Stimulated activated CD4-positive, alpha-beta T cell treated with anti-CD3 and anti-CD28 coated beads, Interleukin-4, amount 100 ng/mL, for 4 hours (primary cell): ENCODE measurements at regions not wholly inside any gene's neighbourhood (a gene's known extent, or its start where the extent isn't known, plus 50 kb on each side); places are given as distances from the start of the nearest gene placed in this dataset.
"Not testable (repeated sequence)": the region's sequence is repeated elsewhere in the genome, so short reads cannot be mapped to it uniquely, and the experiment has no call there.

Experiments used
- DNase-seq, 2 experiments: peaks; one replicate each; pipeline ENCODE4 v3.0.0-alpha.2; 2020

DNA sequence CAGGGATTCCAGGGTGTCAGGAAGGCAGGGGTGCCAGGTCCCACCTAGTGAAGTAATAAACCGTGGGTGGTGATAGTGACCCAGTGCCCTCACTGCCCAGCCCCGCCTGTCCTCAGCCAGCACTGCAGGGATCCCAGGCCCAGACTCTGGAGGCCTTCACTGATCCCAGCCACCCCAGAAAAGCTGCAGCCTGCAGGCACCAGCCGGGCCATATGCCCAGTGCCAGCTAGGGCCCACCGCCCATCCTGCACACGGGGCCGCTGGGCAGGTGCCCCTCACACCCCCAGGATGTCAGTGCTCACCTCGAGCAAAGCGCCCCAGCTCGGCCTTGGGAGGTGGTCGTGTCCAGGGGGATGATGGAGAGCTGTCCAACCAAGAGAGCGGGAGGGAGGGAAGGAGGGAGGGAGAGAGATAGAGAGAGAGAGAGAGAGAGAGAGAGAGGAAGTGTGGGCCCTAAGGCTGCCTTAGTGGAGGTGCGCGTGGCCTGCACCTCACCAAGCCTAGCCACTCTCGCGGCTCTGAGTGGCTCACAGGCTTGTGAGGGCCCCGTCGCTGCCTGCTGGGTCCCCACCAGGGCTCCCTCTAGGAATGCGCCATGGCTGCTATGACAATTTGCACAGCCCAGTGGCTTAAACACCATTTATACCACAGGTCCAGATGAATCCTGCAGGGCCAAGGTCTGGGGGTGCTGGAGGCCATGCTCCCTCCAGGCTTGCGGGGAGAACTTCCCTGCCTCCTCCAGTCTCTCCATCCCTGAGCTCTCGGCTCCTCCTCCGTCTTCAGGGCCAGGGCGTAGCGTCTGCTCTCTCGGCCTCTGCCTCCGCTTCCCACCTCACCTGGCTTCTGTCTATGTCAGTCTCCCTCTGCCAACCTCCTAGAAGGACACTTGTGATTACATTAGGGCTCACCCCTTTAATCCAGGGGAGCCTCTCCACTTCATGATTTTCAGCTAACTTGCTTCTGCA, 401.0 kb downstream of the TMEM121 start:
- DNase-seq: no peak

DNA sequence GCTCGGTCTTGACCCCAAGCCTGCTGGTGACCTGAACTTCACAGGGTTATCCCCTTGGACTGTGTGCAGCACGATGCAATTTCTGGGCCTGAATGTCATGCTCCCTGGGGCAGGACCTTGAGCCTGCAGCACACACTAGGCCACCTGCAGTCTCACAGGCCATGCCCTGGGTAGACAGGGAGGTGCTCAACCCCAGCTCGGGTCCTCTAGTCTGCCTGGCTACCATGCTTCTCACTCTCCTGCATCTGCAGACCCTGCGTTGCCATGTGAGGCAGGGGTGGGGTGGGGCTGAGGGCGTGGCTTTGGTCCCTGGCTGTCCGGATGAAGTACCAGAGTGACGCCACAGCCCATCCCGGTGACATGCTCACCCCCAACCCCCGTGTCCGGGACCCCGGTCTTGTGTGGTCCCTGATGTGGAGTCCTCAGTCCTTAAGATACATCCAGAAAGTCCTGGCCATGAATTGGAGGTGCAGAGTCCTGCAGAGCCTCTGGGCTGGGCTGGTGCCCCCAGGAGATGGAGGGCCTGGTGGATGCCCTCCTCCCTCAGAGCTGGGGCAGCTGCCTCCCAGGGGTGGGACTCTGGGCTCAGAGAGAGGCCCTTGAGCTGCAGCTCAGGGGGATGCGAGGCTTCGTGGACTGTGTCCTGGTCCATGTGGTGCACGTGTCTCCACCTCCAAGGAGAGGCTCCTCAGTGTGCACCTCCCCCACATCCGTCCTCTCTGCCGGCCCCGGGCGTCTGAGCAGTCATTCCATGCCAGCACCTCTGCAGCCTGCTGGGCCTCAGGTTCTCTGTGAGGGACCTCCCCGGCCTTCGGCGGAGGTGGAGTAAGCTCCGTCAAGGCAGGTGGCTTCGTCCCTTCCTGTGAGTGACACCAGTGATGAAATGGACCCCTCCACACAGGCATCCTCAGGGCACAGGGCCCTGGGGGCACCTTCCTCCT, 402.1 kb downstream of the TMEM121 start:
- not testable (repeated sequence) for DNase-seq

DNA sequence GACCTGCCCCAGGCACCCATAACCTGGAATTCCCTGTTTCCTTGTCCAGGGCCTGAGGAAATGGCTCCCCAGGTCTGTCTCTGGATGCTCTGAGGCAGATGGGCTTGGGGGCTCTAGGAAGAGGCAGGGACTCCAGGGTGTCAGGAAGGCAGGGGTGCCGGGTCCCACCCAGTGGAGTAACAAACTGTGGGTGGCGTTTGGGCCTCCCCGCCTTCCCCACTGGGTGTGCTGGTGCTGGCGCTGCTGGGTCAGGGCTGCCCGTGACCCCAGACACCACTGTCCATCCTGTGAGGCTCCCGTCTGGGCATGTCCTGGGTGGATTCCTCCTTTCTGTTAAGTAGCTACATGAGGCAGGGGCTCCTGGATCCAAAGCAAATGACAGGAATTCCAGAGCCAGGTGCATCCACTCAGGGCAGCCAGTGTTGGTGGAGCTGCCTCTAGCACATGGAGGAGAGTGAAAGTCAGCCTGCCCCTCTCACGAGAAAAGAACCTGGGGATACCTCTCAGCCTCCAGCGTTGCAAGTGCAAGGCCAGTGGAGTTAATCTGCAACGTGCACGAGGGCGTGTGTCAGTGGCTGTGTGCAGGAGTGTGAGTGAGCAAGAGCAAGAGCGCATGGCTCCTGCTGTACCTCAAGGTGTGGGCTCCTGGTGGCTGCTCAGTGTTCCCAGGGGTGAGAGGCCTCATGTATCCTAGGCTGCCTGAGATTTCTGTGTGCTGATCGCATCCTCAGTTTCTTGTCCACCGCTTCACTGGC, 403.1 kb downstream of the TMEM121 start:
- DNase-seq: no peak

DNA sequence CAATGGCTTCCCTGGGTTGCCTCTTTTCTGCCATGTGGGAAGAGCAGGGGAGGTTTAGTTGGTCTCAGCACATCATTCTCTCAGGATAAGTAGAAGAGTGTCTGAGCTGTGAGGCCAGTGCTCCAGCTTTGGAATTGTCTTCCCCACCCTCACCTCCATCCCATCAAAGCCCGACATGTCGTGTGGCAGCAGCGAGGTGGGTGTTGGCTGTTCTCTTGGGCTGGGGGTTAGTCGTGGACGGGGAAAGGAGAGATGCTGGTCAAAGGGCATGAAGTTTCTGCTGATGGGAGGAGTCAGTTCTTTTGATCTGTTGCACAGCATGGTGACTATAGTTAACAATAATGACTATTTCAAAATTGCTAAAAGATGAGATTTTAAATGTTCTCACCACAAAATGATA, 404.2 kb downstream of the TMEM121 start:
- no peak for DNase-seq

DNA sequence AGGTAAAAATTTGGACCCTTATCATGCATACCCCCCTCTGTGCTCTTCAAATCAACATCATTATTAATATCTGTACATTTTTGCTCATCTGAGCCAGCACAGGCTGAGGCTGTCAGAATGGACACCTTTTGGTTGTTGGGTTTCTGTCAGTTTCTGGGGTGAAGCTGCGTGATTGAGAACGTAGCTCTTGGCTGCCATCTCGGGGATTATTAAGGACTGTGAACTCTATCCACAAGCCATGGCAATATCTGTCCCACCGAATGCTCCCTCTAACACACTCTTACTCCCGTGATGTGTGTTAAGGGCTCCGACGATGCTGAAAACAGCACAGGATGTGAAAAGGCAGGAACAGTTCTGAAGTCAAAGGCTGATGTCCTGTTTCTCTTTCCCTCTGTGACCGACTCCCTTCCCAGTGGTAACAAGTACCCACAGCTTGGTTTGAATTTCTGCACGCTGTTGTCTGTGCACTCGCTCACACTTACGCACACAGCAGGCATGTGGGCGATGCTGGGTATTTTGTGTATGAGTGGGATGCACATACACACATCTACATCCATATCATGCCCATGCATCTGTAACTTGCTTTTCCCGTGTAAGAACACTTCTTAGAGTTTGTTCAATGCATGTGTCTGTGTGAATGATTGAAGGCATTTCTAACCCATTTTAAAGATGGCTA, 405.6 kb downstream of the TMEM121 start:
- DNase-seq: no peak

DNA sequence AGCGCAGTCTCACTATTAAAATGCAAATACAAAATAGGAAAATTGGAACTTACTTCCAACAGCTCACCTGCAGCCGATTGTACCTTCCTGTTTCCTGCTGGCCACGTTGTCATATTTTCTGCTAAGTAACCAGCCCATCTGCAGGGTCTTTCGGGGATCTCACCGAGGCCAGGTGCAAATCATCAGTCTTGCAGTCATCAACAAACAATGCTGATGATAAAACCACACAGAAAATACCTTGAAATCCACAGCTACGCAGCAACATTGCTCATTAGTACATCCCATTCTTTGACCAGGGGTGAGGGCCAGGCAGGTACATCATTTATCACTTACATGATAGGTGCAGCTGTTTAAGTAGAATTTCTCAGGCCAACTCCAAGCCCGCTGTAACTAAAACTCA, 406.9 kb downstream of the TMEM121 start:
- DNase-seq: no peak

DNA sequence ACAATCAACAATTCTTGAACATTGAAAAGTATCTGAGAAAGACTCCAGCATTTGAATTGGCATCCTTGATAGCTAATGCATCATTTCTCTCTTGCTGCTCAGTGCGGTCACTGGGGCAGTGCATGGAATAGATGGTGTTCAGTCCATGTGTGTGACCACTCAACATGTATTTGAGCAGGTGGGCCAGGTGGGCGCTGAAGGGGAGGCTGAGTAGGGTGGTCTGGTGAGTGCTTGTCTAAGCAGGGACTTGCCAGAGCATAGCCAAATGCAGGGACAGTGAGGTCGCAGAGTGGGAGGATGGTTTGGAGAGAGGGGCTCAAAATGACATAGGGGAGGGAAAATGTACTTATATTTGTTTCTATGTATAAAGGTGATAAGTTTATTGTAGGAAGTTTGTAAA, 409.0 kb downstream of the TMEM121 start:
- no peak for DNase-seq

DNA sequence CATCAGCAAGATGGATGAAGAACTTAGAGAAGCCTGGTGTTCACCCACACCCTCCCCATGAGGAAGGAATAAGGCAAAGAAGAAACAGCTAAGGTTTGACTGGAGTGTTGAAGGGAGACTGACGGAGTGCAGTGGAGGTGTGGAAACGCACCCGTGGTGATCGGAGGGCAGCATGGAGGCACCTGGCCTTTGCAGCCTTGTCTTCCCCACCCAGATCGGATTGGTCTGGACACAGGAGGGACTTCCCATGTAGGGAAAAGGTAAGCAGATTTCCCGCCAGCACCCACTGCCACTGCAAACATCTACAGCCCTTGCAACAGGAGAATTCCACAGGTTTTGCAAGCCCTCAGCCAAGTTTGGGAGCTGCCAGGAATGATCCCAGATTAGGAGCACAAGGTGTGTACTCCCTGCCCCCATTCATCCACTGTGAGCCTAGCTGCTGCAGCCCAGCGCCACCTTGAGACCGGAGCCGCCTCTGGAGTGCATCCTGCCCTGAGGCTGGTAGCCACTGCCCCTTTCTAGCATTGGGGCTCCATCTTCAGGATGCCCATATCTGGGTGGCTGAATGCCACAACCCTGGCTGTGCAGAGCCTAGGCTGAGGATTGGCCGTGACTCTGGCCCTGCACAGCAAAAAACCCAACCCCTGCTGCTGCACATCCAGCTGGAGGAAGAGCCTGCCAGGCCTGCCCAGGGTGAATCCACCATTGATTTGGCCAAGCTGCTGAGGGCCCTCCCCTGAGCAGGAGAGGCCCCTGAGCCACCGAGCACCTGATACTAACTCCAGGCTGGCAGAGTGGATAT, 411.1 kb downstream of the TMEM121 start:
- DNase-seq: no peak

DNA sequence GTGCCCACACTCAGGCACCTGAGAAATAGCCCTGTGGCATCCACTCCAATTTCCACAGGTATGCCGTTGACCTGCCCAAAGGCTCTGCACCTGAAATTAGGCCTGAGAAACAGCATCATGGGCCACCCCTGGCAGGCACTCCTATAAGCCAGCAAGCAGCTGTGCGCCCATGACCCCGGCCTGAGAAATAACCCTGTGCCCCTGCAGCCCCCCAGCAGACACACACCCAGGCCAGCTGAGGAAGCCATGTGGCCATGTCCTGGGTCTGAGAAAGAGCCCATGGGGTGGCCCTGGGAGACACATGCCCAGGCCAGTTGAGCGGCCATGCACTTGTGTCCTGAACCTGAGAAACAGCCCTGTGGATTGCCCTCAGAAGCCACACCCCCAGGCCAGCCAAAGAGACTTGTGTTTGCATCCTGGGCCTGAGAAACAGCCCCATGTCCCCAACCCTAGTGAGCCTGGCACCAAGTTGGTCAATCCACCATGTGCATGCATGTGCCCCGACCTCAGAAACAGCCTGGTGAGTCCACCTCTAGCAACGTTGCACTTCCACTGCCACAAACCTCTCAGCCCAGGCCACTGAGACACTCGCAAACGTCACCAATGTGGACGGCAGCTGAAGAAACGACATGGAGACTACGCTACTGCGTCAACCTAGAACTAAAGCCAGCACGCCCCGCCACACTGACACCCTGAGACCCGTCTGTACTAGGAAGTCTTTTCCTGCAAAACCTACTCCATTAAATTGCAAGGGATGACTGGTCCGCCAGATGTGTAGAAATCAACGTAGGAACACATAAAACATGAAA, 411.9 kb downstream of the TMEM121 start:
- DNase-seq: no peak

DNA sequence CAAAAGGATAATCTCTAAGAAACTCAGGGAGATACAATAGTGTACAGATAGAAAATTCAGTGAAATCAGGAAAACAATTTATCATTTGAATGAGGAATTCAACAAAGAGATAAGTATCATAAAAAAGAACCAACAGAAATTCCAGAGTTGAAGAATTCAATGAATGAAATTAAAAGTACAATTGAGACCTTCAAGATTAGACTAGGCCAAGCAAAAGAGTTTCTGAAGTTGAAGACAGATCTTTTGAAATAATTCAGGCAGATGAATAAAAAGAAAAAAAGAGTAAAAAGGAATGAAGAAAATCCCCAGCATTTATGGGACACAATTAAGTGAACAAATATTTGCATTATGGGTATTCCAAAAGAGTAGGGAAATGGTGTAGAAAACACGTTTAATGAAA, 412.6 kb downstream of the TMEM121 start:
- no peak for DNase-seq

DNA sequence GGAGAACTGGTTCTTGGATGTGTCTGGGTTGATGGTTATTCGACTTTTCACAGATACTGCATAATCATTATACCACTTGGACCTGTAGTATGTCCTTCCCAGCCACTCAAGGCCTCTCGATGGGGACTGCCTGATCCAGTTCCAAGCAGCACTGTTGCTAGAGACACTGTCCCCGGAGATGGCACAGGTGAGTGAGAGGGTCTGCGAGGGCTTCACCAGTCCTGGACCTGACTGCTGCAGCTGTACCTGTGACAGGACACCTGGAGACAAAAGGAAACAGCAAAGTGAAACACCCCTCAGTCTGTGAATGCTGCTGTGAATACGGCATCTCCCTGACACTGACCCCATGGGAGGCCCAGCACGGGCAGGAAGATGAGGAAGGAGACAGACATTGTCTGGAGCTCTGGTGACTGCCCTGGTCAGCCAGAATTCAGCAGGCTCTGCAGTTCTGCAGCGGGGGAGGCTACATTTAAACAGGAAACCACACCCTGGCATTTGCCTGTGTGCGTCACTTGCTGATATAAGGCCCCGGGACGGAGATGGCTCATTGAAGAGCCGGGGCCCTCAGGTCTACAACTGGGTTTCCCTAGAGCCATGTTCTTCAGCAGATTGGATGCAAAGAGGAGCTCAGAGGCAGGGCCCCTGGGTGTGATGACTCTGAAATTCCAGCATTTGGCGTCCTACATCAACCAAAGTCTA, 413.6 kb downstream of the TMEM121 start:
- DNase-seq: no peak

DNA sequence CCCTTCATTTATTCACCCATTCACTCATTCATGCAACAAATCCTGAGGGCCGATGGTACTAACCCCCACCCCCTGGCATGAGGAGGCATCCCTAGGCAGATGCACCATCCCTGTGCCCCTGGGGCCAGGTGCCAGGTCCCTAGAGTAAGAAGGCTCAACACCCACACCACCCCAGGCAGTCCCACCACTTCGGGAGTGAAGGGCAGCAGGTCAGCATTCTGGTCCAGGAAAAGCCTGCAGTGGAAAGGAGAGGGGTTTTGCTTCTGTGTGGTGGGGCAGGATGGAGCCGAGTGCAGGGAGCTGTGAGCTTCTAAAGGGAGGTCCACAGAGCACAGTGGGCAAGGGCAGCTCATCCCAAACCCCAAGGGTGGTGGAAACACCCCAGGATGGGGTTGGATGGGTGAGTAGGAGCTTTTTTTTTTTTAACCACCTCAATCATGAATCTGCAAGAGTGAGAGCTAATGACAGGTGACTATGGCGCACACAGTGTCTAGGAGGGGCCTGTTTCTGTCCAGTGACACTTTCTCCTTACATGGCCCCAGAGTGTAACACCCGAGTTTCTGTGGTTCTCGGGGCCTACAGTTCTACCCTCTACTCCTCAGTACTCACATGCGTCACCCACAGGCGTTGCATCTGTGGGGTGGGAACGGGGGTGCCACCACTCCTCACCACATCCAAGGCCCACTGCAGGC, 414.3 kb downstream of the TMEM121 start:
- DNase-seq: no peak

DNA sequence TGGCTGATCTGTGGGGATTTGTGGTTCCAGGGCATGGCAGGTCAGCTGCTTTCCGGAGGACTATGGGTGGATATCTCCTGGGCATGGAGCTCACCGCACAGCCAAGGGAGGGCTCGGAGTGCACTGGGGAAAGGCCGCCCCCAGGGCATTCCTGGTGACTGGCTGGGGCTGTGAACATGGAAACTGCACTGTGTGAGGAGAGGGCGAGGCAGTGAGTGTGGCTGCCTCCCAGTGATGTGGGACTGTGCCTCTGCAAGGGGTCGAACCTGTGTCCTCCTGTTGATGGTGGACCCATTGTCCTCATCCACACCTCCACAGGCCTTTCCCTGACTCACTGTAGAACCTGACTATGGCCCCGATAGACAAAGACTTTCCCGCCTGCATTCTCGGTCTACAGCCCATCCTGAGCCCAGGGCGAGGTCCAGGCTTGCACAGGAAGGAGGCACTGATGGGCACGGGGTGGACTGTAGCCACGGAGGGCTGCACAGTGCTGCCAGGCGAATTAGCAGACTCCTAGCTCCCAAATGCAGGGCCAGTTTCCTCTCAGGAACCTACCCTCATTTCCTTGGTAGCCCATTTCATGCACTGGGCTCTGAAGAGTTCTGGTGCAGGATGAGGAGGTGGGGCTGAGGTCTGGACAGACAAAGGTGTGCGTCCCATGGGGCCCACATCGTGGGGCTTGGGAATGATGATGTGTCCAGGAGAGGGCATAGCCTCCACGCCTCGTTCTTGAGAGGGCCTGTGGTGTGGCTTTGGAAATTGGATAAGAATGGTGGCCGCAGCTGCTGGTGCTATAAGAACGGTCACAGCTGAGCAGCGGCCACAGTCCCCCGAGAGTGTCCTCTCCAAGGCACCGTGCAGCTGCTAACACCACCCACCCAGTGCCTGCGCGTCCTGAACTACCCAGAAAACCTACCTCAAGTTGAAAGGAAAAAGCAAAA, 415.1 kb downstream of the TMEM121 start:
- DNase-seq: no peak

DNA sequence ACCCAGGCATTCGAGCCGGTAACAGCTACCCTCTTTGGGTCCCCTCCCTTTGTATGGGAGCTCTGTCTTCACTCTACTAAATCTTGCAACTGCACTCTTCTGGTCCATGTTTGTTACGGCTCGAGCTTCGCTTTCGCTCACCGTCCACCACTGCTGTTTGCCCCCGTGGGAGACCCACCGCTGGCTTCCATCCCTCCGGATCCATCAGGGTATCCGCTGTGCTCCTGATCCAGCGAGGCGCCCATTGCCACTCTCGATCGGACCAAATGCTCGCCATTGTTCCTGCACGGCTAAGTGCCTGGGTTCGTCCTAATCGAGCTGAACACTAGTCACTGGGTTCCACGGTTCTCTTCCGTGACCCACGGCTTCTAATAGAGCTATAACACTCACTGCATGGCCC, 416.3 kb downstream of the TMEM121 start:
- DNase-seq: not testable (repeated sequence)

DNA sequence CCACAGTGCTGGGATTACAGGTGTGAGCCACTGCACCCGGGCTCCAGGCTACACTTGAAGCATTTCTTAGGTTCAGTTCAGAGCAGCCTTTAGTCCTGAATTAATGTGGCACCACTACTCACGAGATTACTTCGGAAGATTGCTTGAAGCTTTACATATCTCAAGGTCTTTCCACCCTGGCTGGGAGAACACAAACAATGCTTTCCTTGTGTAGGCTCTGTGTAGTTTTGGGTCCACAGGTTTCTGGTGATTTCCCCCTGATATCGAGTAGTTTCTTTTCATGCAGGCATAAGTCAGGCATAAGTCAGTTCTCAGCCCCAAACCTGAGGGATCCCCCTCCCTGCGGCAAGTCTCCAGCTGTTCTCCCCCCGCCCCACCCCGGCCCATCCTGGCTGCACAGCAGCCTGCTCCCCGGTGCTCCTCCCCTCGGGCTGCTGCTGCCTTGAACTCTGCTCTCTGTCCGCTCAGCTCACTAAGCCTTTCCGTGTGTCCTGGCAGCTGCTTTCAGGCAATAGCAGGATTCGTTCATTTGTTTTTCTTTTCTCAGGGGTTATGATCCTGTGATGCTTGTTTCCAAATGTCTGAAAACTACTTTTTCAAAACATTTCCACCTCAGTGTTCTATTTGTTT, 417.7 kb downstream of the TMEM121 start:
- no peak for DNase-seq

DNA sequence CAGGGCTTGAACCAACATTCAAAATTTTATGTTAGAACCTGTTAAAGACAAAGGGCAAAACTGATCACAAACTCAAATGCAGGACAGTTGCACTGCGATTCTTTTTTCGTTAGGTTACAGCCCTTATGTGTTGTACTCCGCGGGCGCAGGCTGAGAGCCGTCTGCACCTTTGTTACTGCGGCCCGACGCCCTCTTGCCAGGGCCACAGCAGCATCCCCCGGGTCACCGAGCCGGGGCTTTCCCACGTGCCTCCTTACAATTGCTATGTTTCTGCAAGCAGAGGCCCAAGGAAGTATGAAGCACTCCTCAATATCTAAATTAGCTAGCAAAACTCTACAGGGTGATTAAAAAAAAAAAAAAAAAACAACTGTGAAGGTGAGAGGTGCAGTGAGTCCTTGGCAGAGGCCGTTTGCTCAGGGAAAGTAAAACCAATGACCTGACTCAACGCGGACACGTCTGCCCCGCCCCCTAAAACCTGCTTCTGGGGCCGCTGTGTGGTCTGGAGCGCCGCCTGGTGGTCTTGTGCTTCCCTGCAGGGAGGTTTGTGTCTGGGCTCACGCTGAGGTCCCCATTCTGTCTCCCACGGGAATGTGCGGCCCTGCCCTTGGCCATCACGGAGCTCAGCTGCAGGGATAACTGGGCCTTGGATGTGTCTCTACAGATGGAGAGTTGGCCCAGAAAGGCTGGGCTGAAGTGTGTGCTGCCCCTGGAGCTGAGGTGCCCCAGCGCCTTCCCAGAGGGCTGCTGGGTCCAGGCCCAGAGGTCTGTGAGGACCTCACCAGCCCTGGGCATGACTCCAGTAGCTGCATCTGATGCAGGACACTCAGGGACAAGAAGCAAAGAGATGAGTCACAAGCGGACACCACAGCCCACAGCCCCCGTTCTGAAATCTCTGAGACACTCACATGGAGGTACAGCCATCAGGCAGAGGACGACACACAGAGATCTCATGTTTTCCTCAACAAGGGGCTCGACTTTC, 418.5 kb downstream of the TMEM121 start:
- DNase-seq: peak; percentile 65 to 80
